ENCODE measurements at regions not wholly inside any gene's neighbourhood (a gene's known extent, or its start where the extent isn't known, plus 50 kb on each side); places are given as distances from the start of the nearest gene placed in this dataset.

GRCh38 chr4:90007494-90008167, 113.0 kb downstream of the MMRN1 start:
- TF ChIP-seq ZNF274 (IDR thresholded peaks at IDR 0.05; ENCODE audit: low read depth, low read length) (no peak), SUZ12 (IDR thresholded peaks at IDR 0.05; ENCODE audit: extremely low read depth, insufficient read depth, insufficient read length) (no peak), YY1 (IDR thresholded peaks at IDR 0.05; ENCODE audit: insufficient read depth, insufficient read length) (no peak)
- Histone ChIP-seq H3K4me1 (ENCODE audit: insufficient read depth, insufficient read length) (no peaks in the 10 kb centered on the region), H3K4me3 (ENCODE audit: insufficient read length, low read depth) (no peak overlapping the region)

DNA sequence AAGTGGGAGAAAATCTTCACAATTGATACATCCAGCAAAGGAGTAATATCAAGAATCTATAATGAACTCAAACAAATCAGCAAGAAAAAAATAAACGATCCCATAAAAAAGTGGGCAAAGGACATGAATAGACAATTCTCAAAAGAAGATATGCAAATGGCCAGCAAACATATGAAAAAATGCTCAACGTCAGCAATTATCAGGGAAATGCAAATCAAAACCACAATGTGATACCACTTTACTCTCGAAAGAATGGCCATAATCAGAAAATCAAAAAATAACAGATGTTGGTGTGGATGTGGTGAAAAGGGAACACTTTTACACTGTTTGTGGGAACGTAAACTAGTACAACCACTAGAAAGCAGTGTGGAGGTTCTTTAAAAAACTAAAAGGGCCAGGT, 114.3 kb upstream of the CCSER1 start:
- no peaks in the 10 kb centered on the region for H3K36me3 ChIP-seq (ENCODE audit: insufficient read depth, insufficient read length, low read length)
- DNase-seq (ENCODE audit: low read depth, low spot score) = no peak
- H3K9ac ChIP-seq (ENCODE audit: insufficient read length, low read depth) = no peak overlapping the region
- no peak overlapping the region for H3K4me3 ChIP-seq (ENCODE audit: insufficient read length, low read depth)
- H3K9me3 ChIP-seq (ENCODE audit: insufficient read depth, low read length) = no peaks in the 10 kb centered on the region; the same call in 1 of the 2 replicates
- no peaks in the 10 kb centered on the region for H3K4me1 ChIP-seq (ENCODE audit: insufficient read depth, insufficient read length)
- TF ChIP-seq YY1 (IDR thresholded peaks at IDR 0.05; ENCODE audit: insufficient read depth, insufficient read length) (no peak), SUZ12 (IDR thresholded peaks at IDR 0.05; ENCODE audit: extremely low read depth, insufficient read depth, insufficient read length) (no peak), ZNF274 (IDR thresholded peaks at IDR 0.05; ENCODE audit: low read depth, low read length) (no peak)
- no peaks in the 10 kb centered on the region for H3K27me3 ChIP-seq (ENCODE audit: insufficient read depth, insufficient read length)

More at GRCh38 chr4:90007494-90008167, 113.0 kb downstream of the MMRN1 start:
- Histone ChIP-seq H3K9me3 (ENCODE audit: insufficient read depth, low read length) (no peaks in the 10 kb centered on the region; the same call in 1 of the 2 replicates), H3K36me3 (ENCODE audit: insufficient read depth, insufficient read length, low read length) (no peaks in the 10 kb centered on the region), H3K27me3 (ENCODE audit: insufficient read depth, insufficient read length) (no peaks in the 10 kb centered on the region), H3K9ac (ENCODE audit: insufficient read length, low read depth) (no peak overlapping the region)
- no peak for DNase-seq (ENCODE audit: low read depth, low spot score)

DNA sequence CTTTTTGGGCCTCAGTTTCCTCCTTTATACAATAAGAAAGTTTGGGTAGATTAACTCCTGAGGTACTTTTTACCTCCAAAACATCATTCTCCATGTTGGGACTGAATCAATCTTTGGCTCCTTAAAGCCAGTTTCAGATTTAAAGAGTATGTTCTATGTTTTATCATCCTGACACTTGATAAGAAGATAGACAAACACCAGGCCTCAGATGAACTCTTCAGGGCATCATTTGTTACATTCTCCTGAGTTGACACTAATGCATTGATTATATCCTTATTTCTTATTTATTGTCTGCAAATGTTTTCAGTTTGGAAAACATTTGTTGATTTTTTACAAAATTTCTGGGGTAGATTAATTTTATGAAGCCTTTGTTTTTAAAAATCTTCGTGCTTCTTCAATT, 102.7 kb upstream of the CCSER1 start:
- no peaks in the 10 kb centered on the region for H3K27me3 ChIP-seq (ENCODE audit: insufficient read depth, insufficient read length)
- H3K36me3 ChIP-seq (ENCODE audit: insufficient read depth, insufficient read length, low read length) = no peaks in the 10 kb centered on the region
- no peak overlapping the region for H3K9ac ChIP-seq (ENCODE audit: insufficient read length, low read depth)
- no peaks in the 10 kb centered on the region for H3K4me1 ChIP-seq (ENCODE audit: insufficient read depth, insufficient read length)
- H3K4me3 ChIP-seq (ENCODE audit: insufficient read length, low read depth) = no peak overlapping the region
- TF ChIP-seq SUZ12 (IDR thresholded peaks at IDR 0.05; ENCODE audit: extremely low read depth, insufficient read depth, insufficient read length) = no peak
- TF ChIP-seq YY1 (IDR thresholded peaks at IDR 0.05; ENCODE audit: insufficient read depth, insufficient read length) = no peak
- TF ChIP-seq ZNF274 (IDR thresholded peaks at IDR 0.05; ENCODE audit: low read depth, low read length) = no peak
- H3K9me3 ChIP-seq (ENCODE audit: insufficient read depth, low read length) = no peaks in the 10 kb centered on the region
- DNase-seq (ENCODE audit: low read depth, low spot score) = no peak

DNA sequence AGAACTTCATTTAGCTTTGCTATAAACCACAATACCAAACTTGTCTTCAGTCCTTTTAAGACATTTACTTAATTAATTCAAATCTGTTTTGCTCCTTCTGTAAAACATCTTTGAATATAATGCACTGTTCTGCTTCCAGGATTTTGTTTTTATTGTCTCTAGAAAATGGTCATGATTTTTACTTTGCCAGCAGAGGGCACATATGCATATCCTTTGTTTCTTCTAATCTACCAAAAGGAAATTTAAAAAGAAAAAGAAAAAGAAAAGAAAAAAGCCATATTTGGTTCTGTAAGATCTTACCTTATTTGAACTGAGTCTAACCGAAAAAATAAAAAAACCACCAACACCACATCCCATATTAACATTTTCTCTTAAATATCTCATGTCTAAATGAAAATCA, 101.9 kb upstream of the CCSER1 start:
- no peak for TF ChIP-seq YY1 (IDR thresholded peaks at IDR 0.05; ENCODE audit: insufficient read depth, insufficient read length)
- no peak for TF ChIP-seq ZNF274 (IDR thresholded peaks at IDR 0.05; ENCODE audit: low read depth, low read length)
- no peak for TF ChIP-seq SUZ12 (IDR thresholded peaks at IDR 0.05; ENCODE audit: extremely low read depth, insufficient read depth, insufficient read length)
- H3K36me3 ChIP-seq (ENCODE audit: insufficient read depth, insufficient read length, low read length) = no peaks in the 10 kb centered on the region
- H3K27me3 ChIP-seq (ENCODE audit: insufficient read depth, insufficient read length) = no peaks in the 10 kb centered on the region
- no peak overlapping the region for H3K4me3 ChIP-seq (ENCODE audit: insufficient read length, low read depth)
- H3K9ac ChIP-seq (ENCODE audit: insufficient read length, low read depth) = no peak overlapping the region
- no peak for DNase-seq (ENCODE audit: low read depth, low spot score)
- no peaks in the 10 kb centered on the region for H3K9me3 ChIP-seq (ENCODE audit: insufficient read depth, low read length)
- no peaks in the 10 kb centered on the region for H3K4me1 ChIP-seq (ENCODE audit: insufficient read depth, insufficient read length)

DNA sequence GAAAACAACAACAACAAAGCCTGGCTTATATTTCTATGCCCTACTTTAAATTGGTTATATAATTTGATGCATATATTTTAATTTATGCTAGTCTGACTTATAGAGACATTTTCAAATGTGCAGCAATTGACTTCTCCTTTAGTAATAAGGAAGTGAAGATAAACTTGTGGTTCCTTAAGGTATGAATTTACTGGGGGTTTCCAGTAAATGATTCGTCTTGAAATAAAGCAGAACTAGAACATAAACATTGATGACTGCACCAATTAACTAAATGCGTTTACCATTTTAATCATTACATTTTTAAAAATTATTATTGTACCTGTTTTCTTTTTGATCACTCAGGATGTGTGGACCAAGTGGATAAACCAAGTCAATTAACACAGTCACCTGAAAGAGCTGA, 99.6 kb upstream of the CCSER1 start:
- Histone ChIP-seq H3K4me3 (ENCODE audit: insufficient read length, low read depth) (no peak overlapping the region), H3K9me3 (ENCODE audit: insufficient read depth, low read length) (no peaks in the 10 kb centered on the region), H3K4me1 (ENCODE audit: insufficient read depth, insufficient read length) (no peaks in the 10 kb centered on the region), H3K27me3 (ENCODE audit: insufficient read depth, insufficient read length) (no peaks in the 10 kb centered on the region), H3K36me3 (ENCODE audit: insufficient read depth, insufficient read length, low read length) (no peaks in the 10 kb centered on the region), H3K9ac (ENCODE audit: insufficient read length, low read depth) (no peak overlapping the region)
- no peak for DNase-seq (ENCODE audit: low read depth, low spot score)
- TF ChIP-seq YY1 (IDR thresholded peaks at IDR 0.05; ENCODE audit: insufficient read depth, insufficient read length) (no peak), SUZ12 (IDR thresholded peaks at IDR 0.05; ENCODE audit: extremely low read depth, insufficient read depth, insufficient read length) (no peak), ZNF274 (IDR thresholded peaks at IDR 0.05; ENCODE audit: low read depth, low read length) (no peak)

GRCh38 chr4:90028460-90028859, 98.7 kb upstream of the CCSER1 start:
- H3K9me3 ChIP-seq (ENCODE audit: insufficient read depth, low read length) = no peaks in the 10 kb centered on the region
- no peak for DNase-seq (ENCODE audit: low read depth, low spot score)
- no peaks in the 10 kb centered on the region for H3K36me3 ChIP-seq (ENCODE audit: insufficient read depth, insufficient read length, low read length)
- no peaks in the 10 kb centered on the region for H3K27me3 ChIP-seq (ENCODE audit: insufficient read depth, insufficient read length)
- H3K4me3 ChIP-seq (ENCODE audit: insufficient read length, low read depth) = no peak overlapping the region
- H3K9ac ChIP-seq (ENCODE audit: insufficient read length, low read depth) = no peak overlapping the region
- H3K4me1 ChIP-seq (ENCODE audit: insufficient read depth, insufficient read length) = no peaks in the 10 kb centered on the region
- no peak for TF ChIP-seq ZNF274 (IDR thresholded peaks at IDR 0.05; ENCODE audit: low read depth, low read length)

DNA sequence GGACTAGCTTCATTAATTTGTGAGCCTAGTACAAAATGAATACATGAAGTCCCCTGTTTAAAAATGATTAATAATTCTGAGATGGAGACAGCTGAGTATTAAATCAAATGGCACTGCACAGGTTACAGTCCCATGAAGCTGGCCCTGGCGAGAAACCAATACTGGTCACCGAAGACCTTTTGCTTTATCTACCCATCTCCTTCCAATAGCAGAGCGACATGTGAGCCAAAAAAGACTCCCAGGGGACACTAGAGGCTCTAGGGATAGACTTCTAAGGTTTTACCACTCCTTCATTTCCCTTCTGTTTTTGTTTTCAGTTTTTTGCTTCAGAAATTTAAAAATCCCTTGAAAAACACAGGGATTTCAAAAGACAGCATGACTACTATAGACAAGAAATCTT, 97.0 kb upstream of the CCSER1 start:
- no peak for DNase-seq (ENCODE audit: low read depth, low spot score)
- Histone ChIP-seq H3K9ac (ENCODE audit: insufficient read length, low read depth) (no peak overlapping the region), H3K4me3 (ENCODE audit: insufficient read length, low read depth) (no peak overlapping the region), H3K27me3 (ENCODE audit: insufficient read depth, insufficient read length) (no peaks in the 10 kb centered on the region), H3K4me1 (ENCODE audit: insufficient read depth, insufficient read length) (no peaks in the 10 kb centered on the region), H3K9me3 (ENCODE audit: insufficient read depth, low read length) (no peaks in the 10 kb centered on the region), H3K36me3 (ENCODE audit: insufficient read depth, insufficient read length, low read length) (no peaks in the 10 kb centered on the region)
- TF ChIP-seq SUZ12 (IDR thresholded peaks at IDR 0.05; ENCODE audit: extremely low read depth, insufficient read depth, insufficient read length) (no peak), ZNF274 (IDR thresholded peaks at IDR 0.05; ENCODE audit: low read depth, low read length) (no peak)

Measured in NT2/D1 (cell line).